WTC11 (cell line): ENCODE measurements at regions not wholly inside any gene's neighbourhood (a gene's known extent, or its start where the extent isn't known, plus 50 kb on each side); places are given as distances from the start of the nearest gene placed in this dataset.

Experiments used
- AFF4 ChIP-seq: sonication (generic); formaldehyde crosslinking; IDR thresholded peaks from 2 replicates; pipeline ENCODE4 v1.8.1; 2023; ENCODE audit warnings: mild to moderate bottlenecking, missing genetic modification reagents, borderline replicate concordance
- CREB1 ChIP-seq: sonication (generic); formaldehyde crosslinking; IDR thresholded peaks from 2 replicates; pipeline ENCODE4 v1.8.0; 2023; ENCODE audit warnings: mild to moderate bottlenecking, missing genetic modification reagents
- CTCF ChIP-seq: fragments of 200-600 bp; IDR thresholded peaks from 2 replicates; pipeline ENCODE4 v1.8.0; 2022; ENCODE audit warnings: antibody characterized with exemption
- ELF4 ChIP-seq: sonication (generic); formaldehyde crosslinking; IDR thresholded peaks from 2 replicates; pipeline ENCODE4 v1.8.1; 2022; ENCODE audit warnings: low read depth, mild to moderate bottlenecking, moderate library complexity, missing genetic modification reagents
- FOXJ3 ChIP-seq: sonication (generic); formaldehyde crosslinking; IDR thresholded peaks from 2 replicates; pipeline ENCODE4 v1.9.0; 2021; ENCODE audit warnings: missing genetic modification reagents, mild to moderate bottlenecking, borderline replicate concordance
- FOXK1 ChIP-seq: sonication (generic); formaldehyde crosslinking; IDR thresholded peaks from 2 replicates; pipeline ENCODE4 v1.8.0; 2022; ENCODE audit warnings: mild to moderate bottlenecking, moderate library complexity, missing genetic modification reagents
- GABPB1 ChIP-seq: sonication (generic); formaldehyde crosslinking; IDR thresholded peaks from 2 replicates; pipeline ENCODE4 v1.8.1; 2023; ENCODE audit warnings: mild to moderate bottlenecking, missing genetic modification reagents
- JAZF1 ChIP-seq: fragments of 250-450 bp; sonication (Bioruptor Pico); IDR thresholded peaks from 2 replicates; pipeline ENCODE4 v1.9.0; 2021; ENCODE audit warnings: moderate library complexity, mild to moderate bottlenecking, inconsistent platforms
- MLX ChIP-seq: sonication (generic); formaldehyde crosslinking; IDR thresholded peaks from 2 replicates; pipeline ENCODE4 v1.8.1; 2023; ENCODE audit warnings: mild to moderate bottlenecking, missing genetic modification reagents, moderate library complexity
- MYBL2 ChIP-seq: sonication (generic); formaldehyde crosslinking; IDR thresholded peaks from 2 replicates; pipeline ENCODE4 v1.8.1; 2023; ENCODE audit warnings: mild to moderate bottlenecking, moderate library complexity, missing genetic modification reagents
- RORB ChIP-seq: fragments of 250-450 bp; sonication (Bioruptor Pico); IDR thresholded peaks from 2 replicates; pipeline ENCODE4 v1.9.0; 2021; ENCODE audit warnings: mild to moderate bottlenecking
- SOX15 ChIP-seq: fragments of 250-450 bp; sonication (Bioruptor Pico); IDR thresholded peaks from 2 replicates; pipeline ENCODE4 v1.9.0; 2021; ENCODE audit warnings: mild to moderate bottlenecking
- USF1 ChIP-seq: sonication (generic); formaldehyde crosslinking; IDR thresholded peaks from 2 replicates; pipeline ENCODE4 v1.8.0; 2022; ENCODE audit warnings: mild to moderate bottlenecking, missing genetic modification reagents
- ZBTB43 ChIP-seq: sonication (generic); formaldehyde crosslinking; IDR thresholded peaks from 2 replicates; pipeline ENCODE4 v1.8.1; 2023; ENCODE audit warnings: mild to moderate bottlenecking, missing genetic modification reagents
- ZNF121 ChIP-seq: sonication (generic); formaldehyde crosslinking; IDR thresholded peaks from 2 replicates; pipeline ENCODE4 v1.8.0; 2023; ENCODE audit warnings: missing genetic modification reagents
- ZNF138 ChIP-seq: sonication (generic); formaldehyde crosslinking; conservative IDR thresholded peaks from 2 replicates; pipeline ENCODE4 v1.8.1; 2022; ENCODE audit warnings: mild to moderate bottlenecking, moderate library complexity, missing genetic modification reagents
- ZNF232 ChIP-seq: sonication (generic); formaldehyde crosslinking; IDR thresholded peaks from 2 replicates; pipeline ENCODE4 v1.8.0; 2022; ENCODE audit warnings: mild to moderate bottlenecking, missing genetic modification reagents
- ZNF416 ChIP-seq: fragments of 250-450 bp; sonication (Bioruptor Pico); IDR thresholded peaks from 2 replicates; pipeline ENCODE4 v1.9.0; 2021; ENCODE audit warnings: mild to moderate bottlenecking, inconsistent platforms
- TF ChIP-seq, protein P1 (sequence below): sonication (generic); formaldehyde crosslinking; IDR thresholded peaks from 2 replicates; pipeline ENCODE4 v1.8.1; 2022; ENCODE audit warnings: mild to moderate bottlenecking, moderate library complexity, missing genetic modification reagents
- TF ChIP-seq, protein P2 (sequence below): sonication (generic); formaldehyde crosslinking; IDR thresholded peaks from 2 replicates; pipeline ENCODE4 v1.8.0; 2022; ENCODE audit warnings: mild to moderate bottlenecking, missing genetic modification reagents
- TF ChIP-seq, protein P3 (sequence below): sonication (generic); formaldehyde crosslinking; IDR thresholded peaks from 2 replicates; pipeline ENCODE4 v1.8.0; 2022; ENCODE audit warnings: missing genetic modification reagents

DNA sequence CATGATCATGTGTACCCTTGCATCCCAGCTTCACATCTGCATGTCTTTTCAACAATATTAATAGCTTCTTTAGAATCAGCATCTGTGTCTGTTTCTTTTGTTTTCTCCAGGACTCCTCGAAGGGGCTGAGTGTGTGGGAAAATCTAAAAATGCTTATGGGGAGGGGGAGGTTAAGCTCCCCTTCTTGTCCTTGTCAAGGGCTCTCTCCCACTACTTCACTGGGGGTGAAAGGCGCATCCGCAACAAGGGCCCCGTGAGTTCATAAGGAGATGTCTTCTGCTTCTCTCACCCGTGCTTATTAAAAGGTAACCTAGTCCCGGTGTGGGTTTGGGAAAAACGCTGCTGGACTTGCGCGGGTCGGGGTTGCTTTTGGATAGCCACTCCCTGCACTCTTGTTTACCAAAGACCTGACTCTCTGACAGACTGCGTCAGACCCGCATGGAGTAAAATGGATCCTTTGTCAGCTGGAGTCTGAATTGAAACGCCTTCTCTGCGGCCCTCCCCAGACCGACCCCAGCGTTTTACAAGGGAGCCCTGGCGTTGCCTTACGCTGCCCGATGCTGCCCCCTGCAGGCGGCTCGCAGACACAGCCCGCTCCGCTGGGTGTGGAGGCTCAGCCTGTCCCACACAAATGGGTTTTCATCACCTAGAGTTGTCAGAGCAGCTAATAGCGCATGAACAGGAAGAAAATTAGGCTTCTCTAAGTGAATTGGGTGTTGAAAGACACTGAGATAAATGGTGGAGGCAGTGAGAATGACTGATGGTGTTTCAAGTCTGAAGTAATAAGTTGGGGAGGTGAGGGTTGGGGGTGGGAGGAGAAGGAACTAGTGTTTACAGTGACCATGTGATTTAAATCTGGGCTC lies 53.8 kb downstream of the IER5 start (continued):
- TF ChIP-seq, protein P1, sequence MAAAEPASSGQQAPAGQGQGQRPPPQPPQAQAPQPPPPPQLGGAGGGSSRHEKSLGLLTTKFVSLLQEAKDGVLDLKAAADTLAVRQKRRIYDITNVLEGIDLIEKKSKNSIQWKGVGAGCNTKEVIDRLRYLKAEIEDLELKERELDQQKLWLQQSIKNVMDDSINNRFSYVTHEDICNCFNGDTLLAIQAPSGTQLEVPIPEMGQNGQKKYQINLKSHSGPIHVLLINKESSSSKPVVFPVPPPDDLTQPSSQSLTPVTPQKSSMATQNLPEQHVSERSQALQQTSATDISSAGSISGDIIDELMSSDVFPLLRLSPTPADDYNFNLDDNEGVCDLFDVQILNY (CRISPR knock-in tag), result no peak
- TF ChIP-seq ZBTB43 (CRISPR knock-in tag) (no peak), AFF4 (CRISPR knock-in tag) (no peak), CREB1 (CRISPR knock-in tag) (no peak), ZNF232 (CRISPR knock-in tag) (0 out of 2 replicates have a peak, but pooled peaks have one; percentile 68), ZNF416 (no peak), ELF4 (CRISPR knock-in tag) (no peak), SOX15 (CRISPR knock-in tag) (no peak), USF1 (CRISPR knock-in tag) (no peak), ZNF138 (no peak), MYBL2 (CRISPR knock-in tag) (no peak), MLX (CRISPR knock-in tag) (no peak), RORB (CRISPR knock-in tag) (no peak), FOXK1 (CRISPR knock-in tag) (peak; percentile 61; the same call in 1 of the 2 replicates), JAZF1 (CRISPR knock-in tag) (no peak), CTCF (peak; percentile 96), FOXJ3 (CRISPR knock-in tag) (no peak), GABPB1 (CRISPR knock-in tag) (no peak), ZNF121 (CRISPR knock-in tag) (peak; percentile 99)
- TF ChIP-seq, protein P2, sequence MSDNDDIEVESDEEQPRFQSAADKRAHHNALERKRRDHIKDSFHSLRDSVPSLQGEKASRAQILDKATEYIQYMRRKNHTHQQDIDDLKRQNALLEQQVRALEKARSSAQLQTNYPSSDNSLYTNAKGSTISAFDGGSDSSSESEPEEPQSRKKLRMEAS (CRISPR knock-in tag), result peak; percentile 49; the same call in 1 of the 2 replicates
- TF ChIP-seq, protein P3, sequence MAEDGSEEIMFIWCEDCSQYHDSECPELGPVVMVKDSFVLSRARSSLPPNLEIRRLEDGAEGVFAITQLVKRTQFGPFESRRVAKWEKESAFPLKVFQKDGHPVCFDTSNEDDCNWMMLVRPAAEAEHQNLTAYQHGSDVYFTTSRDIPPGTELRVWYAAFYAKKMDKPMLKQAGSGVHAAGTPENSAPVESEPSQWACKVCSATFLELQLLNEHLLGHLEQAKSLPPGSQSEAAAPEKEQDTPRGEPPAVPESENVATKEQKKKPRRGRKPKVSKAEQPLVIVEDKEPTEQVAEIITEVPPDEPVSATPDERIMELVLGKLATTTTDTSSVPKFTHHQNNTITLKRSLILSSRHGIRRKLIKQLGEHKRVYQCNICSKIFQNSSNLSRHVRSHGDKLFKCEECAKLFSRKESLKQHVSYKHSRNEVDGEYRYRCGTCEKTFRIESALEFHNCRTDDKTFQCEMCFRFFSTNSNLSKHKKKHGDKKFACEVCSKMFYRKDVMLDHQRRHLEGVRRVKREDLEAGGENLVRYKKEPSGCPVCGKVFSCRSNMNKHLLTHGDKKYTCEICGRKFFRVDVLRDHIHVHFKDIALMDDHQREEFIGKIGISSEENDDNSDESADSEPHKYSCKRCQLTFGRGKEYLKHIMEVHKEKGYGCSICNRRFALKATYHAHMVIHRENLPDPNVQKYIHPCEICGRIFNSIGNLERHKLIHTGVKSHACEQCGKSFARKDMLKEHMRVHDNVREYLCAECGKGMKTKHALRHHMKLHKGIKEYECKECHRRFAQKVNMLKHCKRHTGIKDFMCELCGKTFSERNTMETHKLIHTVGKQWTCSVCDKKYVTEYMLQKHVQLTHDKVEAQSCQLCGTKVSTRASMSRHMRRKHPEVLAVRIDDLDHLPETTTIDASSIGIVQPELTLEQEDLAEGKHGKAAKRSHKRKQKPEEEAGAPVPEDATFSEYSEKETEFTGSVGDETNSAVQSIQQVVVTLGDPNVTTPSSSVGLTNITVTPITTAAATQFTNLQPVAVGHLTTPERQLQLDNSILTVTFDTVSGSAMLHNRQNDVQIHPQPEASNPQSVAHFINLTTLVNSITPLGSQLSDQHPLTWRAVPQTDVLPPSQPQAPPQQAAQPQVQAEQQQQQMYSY, result no peak
